Cardiac muscle cell (in vitro differentiated cells and primary cell): ENCODE measurements at regions not wholly inside any gene's neighbourhood (a gene's known extent, or its start where the extent isn't known, plus 50 kb on each side); places are given as distances from the start of the nearest gene placed in this dataset.

Experiments used
- DNase-seq, 2 donors: peaks; one replicate each; pipeline versions ENCODE4 v3.0.0 to v3.0.0-alpha.2; 2010 to 2017; ENCODE audit warnings: low read depth in 1 of 2, low spot score in 1 of 2
- H3K27ac ChIP-seq: fragments of 200-600 bp; sonication (generic); 2 replicates; pipeline ENCODE4 v1.5.1; 2016
- H3K27me3 ChIP-seq: fragments of 200-600 bp; sonication (generic); 2 replicates; pipeline ENCODE4 v1.6.0; 2016; ENCODE audit warnings: control low read depth
- H3K36me3 ChIP-seq: fragments of 200-600 bp; sonication (generic); 2 replicates; pipeline ENCODE4 v1.5.1; 2016; ENCODE audit warnings: control low read depth
- H3K4me1 ChIP-seq: fragments of 200-600 bp; sonication (generic); 2 replicates; pipeline ENCODE4 v1.8.1; 2017; ENCODE audit warnings: low read depth, mild to moderate bottlenecking, mixed run types
- H3K4me3 ChIP-seq: fragments of 200-600 bp; sonication (generic); 2 replicates; pipeline ENCODE4 v1.5.1; 2016; ENCODE audit warnings: mild to moderate bottlenecking
- H3K9me3 ChIP-seq: fragments of 200-600 bp; sonication (generic); 2 replicates; pipeline ENCODE4 v1.5.1; 2017; ENCODE audit warnings: low read depth, mild to moderate bottlenecking, control low read depth
- TF ChIP-seq, protein P1 (sequence below): IDR thresholded peaks from 2 replicates; pipeline ENCODE4 v1.5.1; 2012; ENCODE audit warnings: low read depth, mild to moderate bottlenecking, low read length

- no peaks in the 10 kb centered on the region for H3K4me1 ChIP-seq
- H3K27ac ChIP-seq, result no peak overlapping the region
- TF ChIP-seq, protein P1, sequence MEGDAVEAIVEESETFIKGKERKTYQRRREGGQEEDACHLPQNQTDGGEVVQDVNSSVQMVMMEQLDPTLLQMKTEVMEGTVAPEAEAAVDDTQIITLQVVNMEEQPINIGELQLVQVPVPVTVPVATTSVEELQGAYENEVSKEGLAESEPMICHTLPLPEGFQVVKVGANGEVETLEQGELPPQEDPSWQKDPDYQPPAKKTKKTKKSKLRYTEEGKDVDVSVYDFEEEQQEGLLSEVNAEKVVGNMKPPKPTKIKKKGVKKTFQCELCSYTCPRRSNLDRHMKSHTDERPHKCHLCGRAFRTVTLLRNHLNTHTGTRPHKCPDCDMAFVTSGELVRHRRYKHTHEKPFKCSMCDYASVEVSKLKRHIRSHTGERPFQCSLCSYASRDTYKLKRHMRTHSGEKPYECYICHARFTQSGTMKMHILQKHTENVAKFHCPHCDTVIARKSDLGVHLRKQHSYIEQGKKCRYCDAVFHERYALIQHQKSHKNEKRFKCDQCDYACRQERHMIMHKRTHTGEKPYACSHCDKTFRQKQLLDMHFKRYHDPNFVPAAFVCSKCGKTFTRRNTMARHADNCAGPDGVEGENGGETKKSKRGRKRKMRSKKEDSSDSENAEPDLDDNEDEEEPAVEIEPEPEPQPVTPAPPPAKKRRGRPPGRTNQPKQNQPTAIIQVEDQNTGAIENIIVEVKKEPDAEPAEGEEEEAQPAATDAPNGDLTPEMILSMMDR, result no peak
- no peak overlapping the region for H3K4me3 ChIP-seq
- no peaks in the 10 kb centered on the region for H3K27me3 ChIP-seq
- H3K9me3 ChIP-seq, result no peaks in the 10 kb centered on the region
- H3K36me3 ChIP-seq, result no peaks in the 10 kb centered on the region
- no peak for DNase-seq
Measured at GRCh38 chr4:123706973-123707372, 310.4 kb downstream of the SPRY1 start.

DNA sequence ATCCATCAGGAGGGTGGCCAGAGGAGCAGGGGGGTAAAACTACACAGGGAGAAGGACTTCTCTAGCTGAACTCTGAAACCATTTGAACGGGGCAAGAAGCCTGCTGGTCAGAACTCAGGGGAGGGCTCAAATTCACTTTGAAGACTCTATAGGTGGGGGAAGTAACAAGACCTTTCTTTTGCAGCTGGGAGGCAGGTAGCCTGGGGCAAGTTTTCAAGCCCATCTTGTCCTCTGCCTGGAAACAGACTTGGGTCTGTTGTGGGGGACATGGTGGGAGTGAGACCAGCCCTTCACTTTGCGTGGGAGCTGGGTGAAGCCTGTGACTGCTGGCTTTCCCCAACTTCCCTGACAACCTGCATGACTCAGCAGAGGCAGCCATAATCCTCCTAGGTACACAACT is 312.3 kb downstream of the SPRY1 start:
- Histone ChIP-seq H3K4me3 (no peak overlapping the region), H3K36me3 (no peaks in the 10 kb centered on the region), H3K4me1 (no peaks in the 10 kb centered on the region), H3K27ac (no peak overlapping the region), H3K27me3 (no peaks in the 10 kb centered on the region), H3K9me3 (no peaks in the 10 kb centered on the region)
- TF ChIP-seq, protein P1, result no peak
- no peak for DNase-seq

DNA sequence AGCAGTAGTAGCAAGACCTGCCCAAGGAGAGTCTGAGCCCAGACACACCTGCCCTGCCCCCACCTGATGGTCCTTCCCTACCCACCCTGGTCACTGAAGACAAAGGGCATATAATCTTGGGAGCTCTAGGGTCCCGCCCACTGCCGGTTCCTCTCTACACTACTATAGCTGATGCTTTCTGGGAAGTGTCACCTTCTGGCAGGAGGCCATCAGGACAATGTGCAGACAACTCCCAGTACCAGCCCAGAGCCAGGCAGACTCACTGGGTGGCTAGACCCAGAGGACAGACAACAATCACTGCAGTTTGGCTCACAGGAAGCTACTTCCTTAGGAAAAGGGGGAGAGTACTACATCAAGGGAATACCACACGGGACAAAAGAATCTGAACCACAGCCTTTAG is 312.7 kb downstream of the SPRY1 start:
- H3K27ac ChIP-seq, result no peak overlapping the region
- no peaks in the 10 kb centered on the region for H3K36me3 ChIP-seq
- no peaks in the 10 kb centered on the region for H3K9me3 ChIP-seq
- H3K4me3 ChIP-seq, result no peak overlapping the region
- DNase-seq, result no peak
- H3K27me3 ChIP-seq, result no peaks in the 10 kb centered on the region
- TF ChIP-seq, protein P1, result no peak
- no peaks in the 10 kb centered on the region for H3K4me1 ChIP-seq

DNA sequence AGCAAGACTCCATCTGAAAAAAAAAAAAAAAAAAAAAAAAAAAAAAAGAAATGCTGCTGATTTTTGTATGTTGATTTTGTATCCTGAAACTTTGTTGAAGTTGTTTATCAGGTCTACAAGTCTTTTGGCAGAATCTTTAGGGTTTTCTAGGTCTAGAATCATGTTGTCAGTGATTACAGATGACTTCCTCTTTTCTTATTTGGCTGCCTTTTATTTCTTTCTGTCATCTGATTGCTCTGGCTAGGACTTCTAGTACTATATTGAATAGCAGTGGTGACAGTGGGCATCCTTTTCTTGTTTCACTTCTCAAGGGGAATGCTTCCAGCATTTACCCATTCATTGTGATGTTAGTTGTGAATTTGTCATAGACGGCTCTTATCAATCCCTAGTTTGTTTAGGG is 334.4 kb downstream of the SPRY1 start:
- no peak for DNase-seq
- no peaks in the 10 kb centered on the region for H3K4me1 ChIP-seq
- TF ChIP-seq, protein P1, result no peak
- no peaks in the 10 kb centered on the region for H3K9me3 ChIP-seq
- no peak overlapping the region for H3K27ac ChIP-seq
- no peaks in the 10 kb centered on the region for H3K27me3 ChIP-seq
- H3K4me3 ChIP-seq, result no peak overlapping the region
- no peaks in the 10 kb centered on the region for H3K36me3 ChIP-seq

DNA sequence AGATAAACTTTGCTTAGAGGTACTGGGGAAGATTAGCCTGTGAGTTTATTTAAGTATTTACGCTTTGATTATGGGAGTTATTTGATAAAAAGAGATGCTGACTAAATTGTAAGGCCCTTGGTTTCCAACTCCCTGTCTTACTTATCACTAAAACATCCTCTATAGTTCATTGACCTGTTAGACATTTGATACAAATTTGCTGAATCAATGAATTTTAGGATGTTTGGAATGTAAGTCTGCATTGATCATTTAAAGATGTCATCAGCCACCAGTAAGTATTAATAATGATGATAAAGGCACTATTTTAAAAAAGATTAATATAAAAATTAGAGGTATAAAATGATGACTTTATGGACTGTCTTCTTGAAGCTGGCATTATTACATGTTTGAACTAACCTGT is 340.6 kb downstream of the SPRY1 start:
- Histone ChIP-seq H3K4me1 (no peaks in the 10 kb centered on the region), H3K9me3 (no peaks in the 10 kb centered on the region), H3K27me3 (no peaks in the 10 kb centered on the region), H3K4me3 (no peak overlapping the region), H3K27ac (no peak overlapping the region), H3K36me3 (no peaks in the 10 kb centered on the region)
- TF ChIP-seq, protein P1, result no peak
- no peak for DNase-seq

DNA sequence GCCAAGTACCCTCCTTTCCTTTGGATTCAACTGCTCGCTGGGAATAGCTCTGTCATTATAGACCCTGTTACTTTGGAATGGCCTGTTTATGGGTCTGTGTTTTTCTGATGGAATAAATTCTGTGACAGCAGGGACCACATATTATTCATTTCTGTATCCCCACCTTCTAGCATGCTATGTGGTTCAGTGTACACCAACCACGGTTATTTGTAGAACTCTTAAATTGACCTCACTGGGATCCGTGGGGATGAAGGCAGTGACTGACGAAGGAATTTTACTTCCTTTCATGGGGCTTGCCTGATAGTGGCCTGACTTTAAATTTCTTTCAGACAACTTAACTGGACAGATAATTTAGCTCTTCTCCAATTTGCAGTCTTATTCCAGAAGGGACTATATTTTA is 343.2 kb downstream of the SPRY1 start:
- Histone ChIP-seq H3K9me3 (no peaks in the 10 kb centered on the region), H3K27ac (no peak overlapping the region)
- DNase-seq, result no peak

More for the DNA sequence above, 343.2 kb downstream of the SPRY1 start:
- TF ChIP-seq, protein P1, result no peak
- Histone ChIP-seq H3K4me3 (no peak overlapping the region), H3K27me3 (no peaks in the 10 kb centered on the region), H3K4me1 (no peaks in the 10 kb centered on the region), H3K36me3 (no peaks in the 10 kb centered on the region)
